H4 (cell line): ENCODE measurements at regions not wholly inside any gene's neighbourhood (a gene's known extent, or its start where the extent isn't known, plus 50 kb on each side); places are given as distances from the start of the nearest gene placed in this dataset.

Experiments used
- DNase-seq: peaks from one replicate; pipeline ENCODE4 v3.0.0-alpha.2; 2015; ENCODE audit warnings: low spot score

DNA sequence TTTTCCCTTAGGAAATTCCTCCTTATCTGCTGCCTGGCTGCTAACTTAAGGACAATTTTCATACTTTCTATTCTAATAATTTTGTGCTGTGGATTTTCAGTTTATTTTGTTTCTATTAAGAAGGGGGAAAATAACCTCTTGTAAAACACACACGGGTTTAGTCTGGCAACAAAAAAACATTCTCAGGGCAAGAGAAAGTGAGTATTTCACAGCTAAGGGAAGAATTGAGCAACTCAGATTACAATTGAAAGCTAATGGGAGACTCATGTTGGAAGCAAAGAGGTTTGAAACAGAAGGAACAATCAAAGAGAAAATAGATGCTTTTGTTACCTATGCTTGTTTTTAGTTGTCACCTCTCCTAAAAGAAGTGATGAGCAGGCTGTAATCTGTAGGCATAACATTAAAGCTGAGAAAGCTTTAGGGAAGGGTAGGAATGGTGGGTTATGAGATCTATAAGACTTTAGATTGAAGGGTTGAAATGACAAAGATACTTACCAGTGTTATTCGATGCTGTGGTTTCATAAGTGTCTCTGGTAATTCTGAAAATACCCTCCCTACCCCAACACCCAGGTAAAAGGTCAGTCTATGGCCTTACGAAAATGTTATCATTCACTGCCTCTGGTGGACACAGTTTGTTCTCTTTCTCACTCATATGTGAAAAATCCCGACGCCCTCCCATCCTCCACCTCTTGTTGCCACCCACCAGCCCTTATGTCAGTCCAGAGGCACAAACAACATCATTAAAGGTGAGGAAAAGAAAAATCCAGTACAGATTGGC lies 510.9 kb downstream of the TXNL1 start:
- DNase-seq: no peak

DNA sequence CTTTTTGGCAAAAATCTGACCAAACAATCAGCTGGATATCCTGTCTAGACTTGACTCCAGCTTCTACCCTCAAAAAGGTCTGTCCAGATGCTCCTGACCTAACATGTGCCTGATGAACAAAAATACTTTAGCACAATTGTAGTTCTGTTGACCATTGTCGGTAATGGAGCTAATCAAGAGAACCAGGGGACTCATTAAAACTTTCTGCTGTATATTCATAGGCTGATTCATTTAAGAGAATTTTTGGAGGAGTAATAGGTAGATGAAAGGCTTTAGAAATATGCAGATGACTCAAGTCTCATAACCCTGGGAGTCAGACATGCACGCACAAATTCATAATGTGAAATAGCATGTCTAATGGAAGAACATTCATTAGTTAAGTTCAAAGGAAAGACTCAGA lies 514.2 kb downstream of the TXNL1 start:
- no peak for DNase-seq

DNA sequence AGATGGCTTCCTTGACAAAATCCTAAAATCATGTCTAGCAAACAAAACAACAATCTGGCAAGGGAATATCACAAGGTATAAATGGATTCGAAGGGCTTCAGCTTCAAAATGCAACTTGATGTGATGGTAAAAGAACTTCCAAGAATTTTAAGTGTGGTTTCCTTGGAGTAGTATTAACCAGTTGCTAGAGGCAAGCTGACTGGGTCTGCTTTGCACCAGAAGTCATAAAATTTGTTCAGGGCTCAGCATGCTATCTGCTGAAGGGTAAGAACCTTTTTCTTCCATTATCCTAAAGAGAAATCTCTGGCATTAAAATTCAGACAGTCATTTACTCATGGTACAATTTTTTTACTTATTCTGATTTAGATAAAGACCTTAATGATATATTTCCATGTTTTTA lies 516.7 kb downstream of the TXNL1 start:
- DNase-seq: no peak

DNA sequence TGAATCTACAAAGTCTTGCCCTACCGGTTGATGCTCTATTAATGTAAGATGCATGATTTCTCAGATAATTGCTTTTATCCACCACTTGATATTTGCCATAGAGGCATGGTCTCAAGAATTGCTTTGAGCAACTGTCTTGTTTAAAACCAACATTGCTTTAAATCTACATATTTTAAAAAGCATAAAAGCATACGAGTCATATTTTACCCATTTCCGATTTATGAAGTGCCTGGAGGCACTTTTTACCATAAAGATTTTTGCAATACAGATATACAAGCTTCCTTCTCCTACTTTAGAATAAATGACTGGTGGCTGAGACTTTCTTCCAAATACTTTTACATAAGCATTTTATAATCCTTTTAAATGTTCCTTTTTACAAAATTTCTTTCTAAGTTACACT lies 517.6 kb downstream of the TXNL1 start:
- no peak for DNase-seq

GRCh38 chr18:56119681-56120080 lies 518.7 kb downstream of the TXNL1 start:
- DNase-seq: no peak

- no peak for DNase-seq
These were observed 520.0 kb downstream of the TXNL1 start for GRCh38 chr18:56118422-56118821.

GRCh38 chr18:56115071-56116015 lies 523.0 kb downstream of the TXNL1 start:
- no peak for DNase-seq

- DNase-seq: no peak
These were observed 525.0 kb upstream of the TCF4 start for GRCh38 chr18:56112984-56113383.

DNA sequence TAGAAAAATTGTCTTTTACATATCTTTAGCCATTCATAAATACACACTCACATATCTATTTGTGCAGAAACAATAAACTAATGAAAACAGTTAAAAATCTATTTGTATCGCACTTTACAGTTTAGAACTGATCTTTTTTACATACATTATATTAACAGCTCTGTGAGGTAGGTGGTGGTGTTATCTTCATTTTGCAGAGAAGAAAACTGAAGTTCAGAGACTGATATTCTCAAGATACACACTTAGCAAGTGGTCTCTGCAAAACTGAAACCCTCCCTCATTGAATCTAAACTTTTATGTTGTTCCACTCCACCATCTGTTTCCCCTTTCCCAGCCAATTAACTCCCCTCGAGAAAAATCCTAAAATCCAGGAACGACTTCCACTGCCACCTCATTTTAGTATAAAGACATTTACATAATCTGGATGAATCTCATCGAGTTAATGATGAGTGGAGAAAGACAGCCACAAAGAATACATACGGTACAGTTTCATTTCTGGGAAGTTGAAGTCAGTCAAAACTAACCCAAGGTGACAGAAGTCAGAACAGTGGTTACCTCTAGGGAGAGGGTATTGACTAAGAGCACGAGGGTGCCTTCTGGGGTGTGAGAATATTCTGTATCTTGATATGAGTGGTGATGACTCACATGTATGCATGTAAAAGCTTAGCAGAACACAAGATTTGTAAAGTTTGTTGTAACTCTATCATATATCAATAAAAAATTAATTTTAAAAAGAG lies 524.2 kb upstream of the TCF4 start:
- no peak for DNase-seq

DNA sequence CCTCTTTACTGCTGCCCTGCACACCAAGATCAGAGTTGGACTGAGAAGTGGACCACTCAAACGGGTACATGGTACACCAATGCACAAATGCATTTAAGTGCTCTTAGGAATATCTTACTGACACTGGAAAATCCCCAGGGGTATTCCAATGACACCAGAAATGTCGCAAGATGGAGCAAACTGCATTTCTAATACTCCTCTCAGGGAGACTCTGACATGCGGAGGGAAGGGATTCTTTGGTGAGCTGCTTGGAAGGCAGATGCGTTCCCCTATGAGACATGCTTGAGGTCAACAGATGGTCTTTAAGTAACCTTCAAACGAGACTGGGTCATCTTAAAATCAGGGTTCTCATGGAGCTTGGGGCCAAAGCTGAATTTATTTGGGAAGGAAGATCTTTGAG lies 521.8 kb upstream of the TCF4 start:
- no peak for DNase-seq

DNA sequence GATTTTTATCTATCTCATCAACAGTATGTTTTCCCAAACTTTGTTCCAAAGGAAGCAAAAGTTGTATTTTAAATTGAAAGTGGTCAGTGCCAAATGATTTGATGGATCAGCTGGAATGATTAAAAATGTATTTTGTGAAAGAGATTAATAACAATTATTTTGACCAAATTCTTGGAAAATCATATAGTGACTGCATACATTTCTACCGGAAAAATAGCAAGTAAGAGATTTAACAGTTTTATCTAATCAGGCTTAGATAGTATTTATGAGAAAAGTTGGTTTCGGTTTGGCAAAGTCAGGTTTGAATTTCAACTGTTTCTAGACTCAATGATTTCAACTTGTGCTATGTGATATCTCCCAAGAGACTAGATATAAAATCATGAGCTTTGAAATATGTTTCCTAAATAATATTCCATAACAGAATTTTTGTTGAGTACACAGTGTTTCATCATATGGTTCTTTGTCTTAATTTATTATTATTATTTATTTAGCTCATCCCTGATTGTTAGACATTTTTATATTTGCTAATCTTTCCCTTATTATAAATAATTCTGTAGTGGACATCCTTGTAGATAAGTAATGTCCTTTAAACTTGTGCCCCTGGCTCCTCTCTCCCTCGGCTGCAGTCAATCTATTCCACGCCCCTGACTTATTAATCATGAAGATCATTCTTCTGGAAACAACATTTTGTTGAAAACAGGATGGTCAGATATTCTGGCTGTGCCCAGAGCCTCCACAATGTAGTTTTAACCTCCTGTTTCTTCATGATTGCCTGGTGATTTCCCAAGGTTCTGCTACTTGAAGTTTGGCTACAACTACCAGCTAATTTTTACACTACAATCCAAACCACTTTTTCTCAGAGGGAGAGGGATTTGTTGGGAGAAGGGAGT lies 520.7 kb upstream of the TCF4 start:
- no peak for DNase-seq

DNA sequence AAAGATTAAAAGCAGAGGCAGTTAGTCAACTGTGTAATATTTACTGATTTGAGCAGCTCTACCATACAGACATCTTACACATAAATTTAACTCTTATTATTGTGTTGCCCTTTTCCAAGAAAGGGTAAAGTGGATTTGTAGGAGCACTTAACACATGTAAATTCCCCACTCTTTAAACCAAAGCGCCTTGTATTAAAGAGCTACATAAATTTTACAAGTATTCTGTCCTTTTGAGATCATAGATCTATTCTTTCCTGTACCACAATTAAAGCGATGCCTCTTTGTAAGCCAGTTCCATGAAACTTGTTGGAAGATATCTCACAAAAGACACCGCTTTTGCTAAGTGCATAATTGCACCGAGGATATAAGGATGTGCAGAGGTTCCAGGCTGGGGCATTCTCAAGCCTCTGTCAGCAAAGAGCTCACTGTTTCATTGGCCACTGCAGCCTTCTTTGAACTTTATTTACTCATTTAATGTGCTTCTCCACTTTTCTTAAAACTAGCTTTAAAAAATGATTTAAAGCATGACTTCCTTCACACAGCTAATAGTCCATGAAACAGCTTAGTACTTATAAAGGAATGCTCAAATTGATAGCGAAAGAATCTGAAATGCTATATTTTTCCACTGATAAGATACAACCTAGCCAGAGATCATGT lies 520.0 kb upstream of the TCF4 start:
- DNase-seq: no peak

DNA sequence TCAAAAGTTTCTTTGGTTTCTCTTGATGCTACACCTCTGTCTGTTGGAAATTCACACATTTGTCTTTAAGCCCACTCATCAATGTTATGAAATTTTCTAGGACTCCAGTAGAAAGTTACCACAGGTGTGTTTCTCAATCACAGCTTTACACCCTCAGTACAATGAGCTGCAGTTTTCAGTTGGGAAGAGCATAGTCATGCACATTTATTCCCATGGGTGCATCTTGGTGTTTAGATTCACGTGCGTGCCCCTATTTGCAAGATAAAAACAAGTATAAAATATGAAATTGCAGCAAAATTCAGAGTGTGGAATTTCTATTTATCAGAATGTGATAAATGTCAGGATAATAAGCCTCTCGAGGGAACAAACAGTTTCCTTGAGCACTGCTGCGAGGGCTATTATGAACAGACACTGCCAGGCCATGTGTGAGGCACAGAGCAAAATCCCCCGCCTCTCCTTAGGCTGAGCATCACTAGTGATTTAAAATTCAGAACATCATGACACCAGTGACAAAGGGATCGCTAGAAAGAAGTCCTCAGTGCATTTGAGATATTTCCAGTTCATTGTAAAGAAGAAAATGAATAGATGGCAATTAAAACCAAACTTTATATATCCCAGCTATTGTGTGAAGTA lies 512.2 kb upstream of the TCF4 start:
- no peak for DNase-seq

GRCh38 chr18:56097621-56098020 lies 509.6 kb upstream of the TCF4 start:
- no peak for DNase-seq

GRCh38 chr18:56096861-56097260 lies 508.9 kb upstream of the TCF4 start:
- DNase-seq: no peak

DNA sequence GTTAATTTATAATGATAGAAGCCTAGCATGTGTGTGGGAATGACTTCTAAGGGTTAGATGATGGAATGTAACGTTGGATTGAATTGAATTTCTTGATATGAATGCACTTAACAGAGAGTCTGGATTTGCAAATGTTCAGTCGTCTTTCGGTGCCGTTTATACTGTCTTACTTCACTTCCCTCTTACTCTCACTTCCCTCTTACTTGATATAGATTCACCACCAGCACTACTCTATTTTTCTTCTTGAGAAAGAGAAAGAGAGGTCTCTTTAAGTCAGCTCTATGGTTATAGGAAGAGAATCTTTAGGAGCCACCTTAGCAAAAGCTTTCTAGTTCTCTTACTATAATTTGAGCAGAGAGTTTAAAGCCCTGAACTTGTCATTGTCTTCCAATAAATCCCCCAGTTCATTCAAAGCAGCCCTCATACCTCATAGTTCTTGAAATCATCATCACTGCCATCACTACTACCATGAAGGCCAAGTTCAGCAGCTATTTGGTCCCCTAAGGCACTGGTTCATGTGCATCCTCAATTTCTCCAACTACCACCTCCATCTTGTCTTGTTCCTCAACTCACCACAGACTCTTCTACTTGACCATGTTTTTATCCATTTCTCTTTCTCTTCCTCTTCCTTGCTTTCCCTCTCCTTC lies 501.7 kb upstream of the TCF4 start:
- no peak for DNase-seq

DNA sequence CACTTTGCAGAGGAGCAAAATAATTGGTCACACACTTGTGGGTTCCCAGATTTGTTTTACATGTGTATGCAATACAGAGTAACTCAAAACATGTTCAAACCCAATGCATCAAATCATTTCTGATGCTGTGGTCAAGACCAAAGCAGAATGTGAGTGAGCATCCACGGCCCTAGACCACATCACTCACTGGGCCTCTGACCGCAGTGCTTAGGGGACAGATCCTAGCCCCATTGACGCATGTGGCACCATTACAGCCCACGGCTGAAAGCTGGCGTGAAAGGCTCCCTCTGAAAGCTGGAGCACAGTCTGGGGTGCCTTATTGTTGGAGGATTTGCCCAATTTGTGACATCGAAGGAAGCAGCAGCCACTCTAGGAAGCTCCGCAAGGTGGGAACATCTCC lies 498.8 kb upstream of the TCF4 start:
- no peak for DNase-seq

- no peak for DNase-seq
These were observed 498.2 kb upstream of the TCF4 start for GRCh38 chr18:56086176-56086575.

- no peak for DNase-seq
These were observed 497.6 kb upstream of the TCF4 start for GRCh38 chr18:56085551-56085950.
